ENCODE measurements at regions not wholly inside any gene's neighbourhood (a gene's known extent, or its start where the extent isn't known, plus 50 kb on each side); places are given as distances from the start of the nearest gene placed in this dataset.

DNA sequence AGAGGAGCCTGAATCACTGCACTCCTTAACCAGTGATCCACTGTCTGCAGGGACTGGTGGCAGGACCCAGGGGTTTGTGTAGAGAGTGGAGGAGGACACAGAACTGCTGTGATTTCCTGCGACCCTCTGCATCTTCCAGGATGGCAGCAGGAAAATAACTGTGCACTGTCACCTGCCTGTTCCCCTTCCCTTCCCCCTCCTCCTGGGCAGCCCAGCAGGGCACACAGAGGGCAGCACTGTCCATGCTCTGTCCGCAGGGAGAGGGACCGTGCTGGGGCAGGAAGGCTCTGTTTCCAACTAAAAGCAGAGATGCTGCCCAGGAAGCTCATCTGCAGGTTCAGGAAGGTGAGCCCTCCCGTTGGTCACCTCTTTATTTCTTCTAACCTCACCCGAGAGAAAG is 168.7 kb downstream of the ZBTB18 start:
- H3K4me3 ChIP-seq, result no peak overlapping the region
- peaks cover 0 to 4% (median 0%) of the 10 kb centered on the region in 4 donors for H3K9me3 ChIP-seq (ENCODE audit: control insufficient read depth in 4 of 4, insufficient read depth in 3 of 4, low read length in 3 of 4)
- TF ChIP-seq, protein P1, sequence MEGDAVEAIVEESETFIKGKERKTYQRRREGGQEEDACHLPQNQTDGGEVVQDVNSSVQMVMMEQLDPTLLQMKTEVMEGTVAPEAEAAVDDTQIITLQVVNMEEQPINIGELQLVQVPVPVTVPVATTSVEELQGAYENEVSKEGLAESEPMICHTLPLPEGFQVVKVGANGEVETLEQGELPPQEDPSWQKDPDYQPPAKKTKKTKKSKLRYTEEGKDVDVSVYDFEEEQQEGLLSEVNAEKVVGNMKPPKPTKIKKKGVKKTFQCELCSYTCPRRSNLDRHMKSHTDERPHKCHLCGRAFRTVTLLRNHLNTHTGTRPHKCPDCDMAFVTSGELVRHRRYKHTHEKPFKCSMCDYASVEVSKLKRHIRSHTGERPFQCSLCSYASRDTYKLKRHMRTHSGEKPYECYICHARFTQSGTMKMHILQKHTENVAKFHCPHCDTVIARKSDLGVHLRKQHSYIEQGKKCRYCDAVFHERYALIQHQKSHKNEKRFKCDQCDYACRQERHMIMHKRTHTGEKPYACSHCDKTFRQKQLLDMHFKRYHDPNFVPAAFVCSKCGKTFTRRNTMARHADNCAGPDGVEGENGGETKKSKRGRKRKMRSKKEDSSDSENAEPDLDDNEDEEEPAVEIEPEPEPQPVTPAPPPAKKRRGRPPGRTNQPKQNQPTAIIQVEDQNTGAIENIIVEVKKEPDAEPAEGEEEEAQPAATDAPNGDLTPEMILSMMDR (IDR thresholded peaks at IDR 0.05; ENCODE audit: control extremely low read depth, extremely low read depth), result no peak
- no peaks in the 10 kb centered on the region for H3K4me1 ChIP-seq (ENCODE audit: control insufficient read depth in 5 of 5, insufficient read depth in 5 of 5, low read length in 5 of 5)
- ATAC-seq (ENCODE audit: insufficient read depth, low FRiP score) (no peak), DNase-seq (no peak)
- H3K27ac ChIP-seq (ENCODE audit: low read depth in 1 of 2, low read length in 1 of 2), result no peak overlapping the region
- no peak overlapping the region for H3K9ac ChIP-seq (ENCODE audit: insufficient read depth in 1 of 2, low read length in 2 of 2)
- H3K27me3 ChIP-seq (ENCODE audit: control insufficient read depth in 3 of 3, insufficient read depth in 3 of 3, low read length in 2 of 3), result no peaks in the 10 kb centered on the region
- no peaks in the 10 kb centered on the region for H3K36me3 ChIP-seq (ENCODE audit: control insufficient read depth in 4 of 4, insufficient read depth in 4 of 4, low read length in 4 of 4)
- WGBS, 2 donors, result 73 to 77% methylated on average over 5 of the region's 5 CpGs

DNA sequence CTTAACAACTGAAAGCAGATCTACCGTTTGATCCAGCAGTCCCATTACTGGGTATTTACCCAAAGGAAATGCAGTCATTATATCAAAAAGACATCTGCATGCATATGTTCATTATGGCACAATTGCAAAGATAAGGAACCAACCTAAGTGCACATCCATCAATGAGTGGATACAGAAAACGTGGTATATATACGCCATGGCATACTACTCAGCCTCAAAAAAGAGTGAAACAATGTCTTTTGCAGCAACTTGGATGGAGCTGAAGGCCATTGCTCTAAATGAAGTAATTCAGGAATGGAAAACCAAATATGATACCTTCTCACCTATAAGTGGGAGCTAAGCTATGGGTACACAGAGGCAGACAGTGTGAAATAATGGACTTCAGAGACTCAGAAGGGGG is 169.3 kb downstream of the ZBTB18 start:
- H3K4me1 ChIP-seq (ENCODE audit: control insufficient read depth in 5 of 5, insufficient read depth in 5 of 5, low read length in 5 of 5), result no peaks in the 10 kb centered on the region
- 62 to 64% methylated on average over 3 of the region's 3 CpGs for WGBS, 2 donors
- no peak for ATAC-seq (ENCODE audit: insufficient read depth, low FRiP score)
- no peak for DNase-seq
- H3K27me3 ChIP-seq (ENCODE audit: control insufficient read depth in 3 of 3, insufficient read depth in 3 of 3, low read length in 2 of 3), result no peaks in the 10 kb centered on the region
- H3K4me3 ChIP-seq, result no peak overlapping the region
- H3K27ac ChIP-seq (ENCODE audit: low read depth in 1 of 2, low read length in 1 of 2), result no peak overlapping the region
- H3K9ac ChIP-seq (ENCODE audit: insufficient read depth in 1 of 2, low read length in 2 of 2), result no peak overlapping the region
- no peaks in the 10 kb centered on the region for H3K36me3 ChIP-seq (ENCODE audit: control insufficient read depth in 4 of 4, insufficient read depth in 4 of 4, low read length in 4 of 4)
- TF ChIP-seq, protein P1 (IDR thresholded peaks at IDR 0.05; ENCODE audit: control extremely low read depth, extremely low read depth), result no peak
- peaks cover 0 to 2% (median 0%) of the 10 kb centered on the region in 4 donors for H3K9me3 ChIP-seq (ENCODE audit: control insufficient read depth in 4 of 4, insufficient read depth in 3 of 4, low read length in 3 of 4)

DNA sequence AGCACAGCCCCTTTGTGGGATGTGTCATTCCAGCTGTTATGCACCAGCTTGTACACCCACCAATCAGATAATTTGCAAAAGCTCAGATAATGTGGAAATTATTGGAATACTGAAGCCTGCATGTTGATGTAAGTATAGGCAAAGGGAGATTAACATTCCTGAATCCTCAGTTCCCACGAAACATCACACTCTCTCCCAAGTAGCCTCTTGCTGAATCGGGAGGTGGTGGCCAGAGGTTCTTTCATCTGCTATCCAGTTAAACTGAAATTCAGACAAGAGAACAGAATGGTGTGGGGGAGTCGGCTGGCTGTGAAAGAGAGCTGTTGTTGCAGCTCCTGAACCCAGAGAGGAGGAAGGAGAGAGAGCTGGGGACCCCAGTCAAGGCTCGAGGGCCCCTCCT is 170.9 kb downstream of the ZBTB18 start:
- Histone ChIP-seq H3K27me3 (ENCODE audit: control insufficient read depth in 3 of 3, insufficient read depth in 3 of 3, low read length in 2 of 3) (no peaks in the 10 kb centered on the region), H3K4me1 (ENCODE audit: control insufficient read depth in 5 of 5, insufficient read depth in 5 of 5, low read length in 5 of 5) (no peaks in the 10 kb centered on the region), H3K4me3 (no peak overlapping the region), H3K9me3 (ENCODE audit: control insufficient read depth in 4 of 4, insufficient read depth in 3 of 4, low read length in 3 of 4) (peaks cover 0 to 1% (median 0%) of the 10 kb centered on the region in 4 donors), H3K36me3 (ENCODE audit: control insufficient read depth in 4 of 4, insufficient read depth in 4 of 4, low read length in 4 of 4) (no peaks in the 10 kb centered on the region), H3K27ac (ENCODE audit: low read depth in 1 of 2, low read length in 1 of 2) (no peak overlapping the region), H3K9ac (ENCODE audit: insufficient read depth in 1 of 2, low read length in 2 of 2) (no peak overlapping the region)
- WGBS, 2 donors, result 65 to 82% methylated on average over 4 of the region's 4 CpGs
- no peak for ATAC-seq (ENCODE audit: insufficient read depth, low FRiP score)
- DNase-seq, result no peak
- TF ChIP-seq, protein P1 (IDR thresholded peaks at IDR 0.05; ENCODE audit: control extremely low read depth, extremely low read depth), result no peak

Data from lung (tissue), 11 donors.